HUDEP-2 (cell line): ENCODE measurements at regions not wholly inside any gene's neighbourhood (a gene's known extent, or its start where the extent isn't known, plus 50 kb on each side); places are given as distances from the start of the nearest gene placed in this dataset.
"Not testable (repeated sequence)": the region's sequence is repeated elsewhere in the genome, so short reads cannot be mapped to it uniquely, and the experiment has no call there.

ENCODE experiments used
- DNase-seq, 76 experiments: peaks; one replicate each; lab custom pipeline; 2025; ENCODE audit not compliant: unreplicated experiment in 76 of 76; lab: John Stamatoyannopoulos, UW

DNA sequence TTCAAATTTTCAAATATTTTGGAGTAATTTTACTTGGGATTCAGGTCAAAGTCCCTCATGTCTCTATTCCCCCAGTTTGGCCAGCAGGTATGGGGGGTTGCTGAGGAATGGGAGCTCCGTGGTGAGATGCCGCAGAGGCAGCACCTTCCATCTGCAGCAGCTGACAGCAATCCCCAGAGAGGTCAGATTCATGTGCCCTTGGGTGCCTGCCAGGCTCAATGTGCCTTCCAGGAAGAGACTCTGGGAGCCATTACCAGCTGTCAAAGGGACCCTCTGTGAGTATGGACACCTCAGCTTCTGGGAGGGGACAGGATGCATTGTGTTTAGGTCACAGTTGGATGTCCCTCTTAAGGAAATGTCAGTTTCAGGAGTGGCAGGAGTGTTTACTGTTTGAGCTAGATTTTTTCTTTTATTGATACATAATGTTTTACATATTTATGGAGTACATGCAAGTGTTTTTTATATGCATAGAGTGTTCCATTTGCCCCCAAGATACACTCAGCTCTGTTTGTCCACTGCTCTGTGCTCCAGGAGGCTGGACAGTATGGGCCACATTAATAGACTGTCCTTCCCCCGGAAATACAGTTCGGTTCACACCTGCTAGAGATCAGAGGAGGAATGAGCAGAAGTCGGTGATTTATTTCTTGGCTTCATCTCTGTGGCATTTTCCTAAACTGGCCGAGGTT is 75.3 kb upstream of the GRB10 start:
- no peak for DNase-seq

GRCh38 chr7:50856806-50857205 is 74.1 kb upstream of the GRB10 start:
- DNase-seq: no peak

GRCh38 chr7:50856231-50856630 is 73.5 kb upstream of the GRB10 start:
- DNase-seq: no peak

DNA sequence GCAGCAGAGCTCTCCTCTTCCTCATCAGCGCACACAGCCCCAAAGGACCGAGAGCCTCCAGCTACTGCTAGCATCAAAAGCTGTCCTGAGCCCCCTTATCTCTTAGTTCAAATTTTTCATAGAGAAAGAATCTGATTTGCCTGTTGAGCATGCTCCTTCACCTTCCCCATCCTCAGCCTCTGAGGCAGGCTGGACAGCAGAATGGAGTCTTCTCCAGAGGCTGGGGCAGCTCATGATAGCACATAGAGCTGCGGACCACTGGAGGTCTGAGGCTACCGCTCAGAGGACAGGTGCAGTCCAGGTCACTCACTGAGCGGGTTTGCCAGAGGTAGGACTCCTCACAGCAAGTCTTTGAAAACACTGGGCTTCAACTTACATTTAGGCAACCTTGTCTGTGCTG is 72.8 kb upstream of the GRB10 start:
- no peak for DNase-seq

GRCh38 chr7:50854831-50855230 is 72.1 kb upstream of the GRB10 start:
- DNase-seq: no peak

GRCh38 chr7:50854247-50854646 is 71.6 kb upstream of the GRB10 start:
- DNase-seq: no peak

GRCh38 chr7:50853311-50853710 is 70.6 kb upstream of the GRB10 start:
- no peak for DNase-seq

DNA sequence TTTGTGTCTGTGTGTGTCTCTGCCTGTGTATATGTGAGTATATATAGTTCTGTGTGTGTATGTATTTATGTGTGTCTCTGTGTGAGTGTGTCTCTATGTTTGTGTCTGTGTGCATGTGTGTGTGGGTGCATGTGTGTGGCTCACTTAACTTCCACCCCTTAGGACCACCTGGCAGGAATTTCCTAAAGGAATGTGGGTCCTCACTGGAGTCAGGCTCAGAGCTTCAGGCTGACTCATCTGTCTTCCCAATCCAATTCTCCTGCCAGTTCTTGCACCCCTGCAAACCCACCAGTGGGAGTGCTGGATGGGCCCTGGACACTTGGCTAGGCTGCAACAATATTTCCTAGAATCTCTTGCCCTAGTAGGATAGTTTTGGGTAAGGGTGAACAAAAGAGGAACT is 70.2 kb upstream of the GRB10 start:
- DNase-seq: no peak

DNA sequence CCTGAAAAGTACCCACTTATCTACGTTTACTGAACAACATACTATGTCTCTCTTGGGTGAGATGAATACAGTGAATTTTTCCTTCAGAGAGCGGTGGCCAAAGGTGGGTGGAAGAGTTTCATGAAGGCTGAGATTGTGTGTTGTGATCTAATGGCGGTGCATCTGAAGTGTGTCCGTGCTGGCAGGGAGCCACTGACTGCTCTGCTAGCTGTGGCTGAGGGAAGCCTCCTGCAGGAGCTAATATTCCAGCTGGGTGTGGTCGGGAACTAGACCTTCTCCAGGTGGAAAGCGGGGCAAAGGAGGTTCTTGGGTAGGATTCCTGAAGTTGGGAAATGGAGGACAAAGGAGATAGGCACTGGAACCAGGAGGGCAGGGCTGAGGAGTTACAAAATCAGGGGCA is 69.2 kb upstream of the GRB10 start:
- DNase-seq: no peak

GRCh38 chr7:50851451-50851850 is 68.8 kb upstream of the GRB10 start:
- DNase-seq: no peak

DNA sequence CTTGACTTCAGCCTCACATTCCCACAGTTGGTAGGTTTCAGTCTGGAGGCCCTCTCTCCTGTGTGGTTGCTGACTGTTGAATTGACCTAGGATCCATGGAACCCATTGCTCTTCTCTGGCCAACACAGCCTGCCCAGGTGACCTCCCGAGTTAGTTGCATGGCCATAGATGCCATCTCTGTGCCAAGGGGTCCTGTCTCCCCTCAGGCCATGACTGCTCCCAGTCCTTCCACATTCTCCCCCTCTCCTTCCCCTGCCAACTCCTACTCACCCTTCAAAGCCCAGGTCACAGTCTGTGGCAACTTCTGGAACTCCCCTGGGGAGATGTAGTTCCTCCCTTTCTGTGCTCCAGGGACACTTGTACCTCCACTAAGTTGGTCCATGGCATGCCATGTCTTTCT is 67.3 kb upstream of the GRB10 start:
- no peak for DNase-seq

DNA sequence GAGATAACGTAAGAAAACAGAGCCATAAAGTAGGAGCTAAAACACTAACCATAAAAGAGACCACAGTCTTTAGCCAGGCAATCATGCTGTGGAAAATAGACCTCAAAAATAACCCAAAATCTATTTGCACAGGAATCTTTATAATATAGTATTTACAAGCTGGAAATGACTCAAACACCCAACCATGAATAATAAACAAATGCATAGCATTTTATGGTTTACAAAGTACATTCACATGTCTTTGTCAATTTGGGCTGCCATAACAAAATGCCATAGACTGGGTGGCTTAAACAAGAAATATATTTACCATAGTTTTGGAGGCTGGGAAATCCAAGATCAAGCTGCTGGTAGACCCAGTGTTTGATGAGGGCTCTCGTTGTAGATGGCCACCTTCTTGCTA is 65.5 kb upstream of the GRB10 start:
- no peak for DNase-seq

GRCh38 chr7:50844861-50845260 is 62.2 kb upstream of the GRB10 start:
- DNase-seq: not testable (repeated sequence)

GRCh38 chr7:50842041-50842440 is 59.3 kb upstream of the GRB10 start:
- DNase-seq: no peak

DNA sequence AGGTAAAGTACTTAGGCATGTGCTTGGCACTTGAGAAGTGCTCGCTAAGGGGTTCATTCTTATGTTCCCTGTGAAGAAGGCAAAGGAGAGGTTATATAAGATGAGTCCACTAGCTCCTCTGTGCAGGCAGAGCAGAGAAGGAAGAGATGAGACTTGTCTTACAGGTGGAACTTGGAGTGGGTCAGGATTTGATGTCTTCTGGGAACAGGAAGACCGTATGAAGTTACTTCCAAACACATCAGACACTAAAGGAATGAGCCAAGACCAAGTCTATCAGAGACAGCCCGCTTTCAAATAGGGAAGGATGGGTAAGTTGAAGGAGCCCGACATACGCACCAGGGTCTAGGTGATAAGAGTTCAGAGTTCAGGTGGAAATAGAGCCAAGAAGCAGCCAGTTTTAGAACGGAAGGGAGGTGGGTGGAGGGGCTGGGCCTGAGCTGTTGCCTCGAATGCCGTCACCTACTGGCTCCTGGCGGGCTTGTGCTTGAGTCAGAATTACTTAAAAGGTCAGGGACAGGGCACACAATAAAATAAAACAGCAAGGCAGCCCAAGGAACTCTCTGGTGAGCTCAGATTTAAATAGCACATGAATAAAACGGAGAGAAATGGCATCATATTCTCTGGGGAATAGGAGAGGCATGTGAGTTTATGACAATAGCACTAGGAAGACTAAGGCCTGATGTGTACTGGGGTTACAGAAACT is 56.1 kb upstream of the GRB10 start:
- DNase-seq: no peak

- no peak for DNase-seq
Observed at GRCh38 chr7:50837965-50838364, 55.3 kb upstream of the GRB10 start.

- DNase-seq: no peak
Observed at GRCh38 chr7:50836646-50837045, 54.0 kb upstream of the GRB10 start.

DNA sequence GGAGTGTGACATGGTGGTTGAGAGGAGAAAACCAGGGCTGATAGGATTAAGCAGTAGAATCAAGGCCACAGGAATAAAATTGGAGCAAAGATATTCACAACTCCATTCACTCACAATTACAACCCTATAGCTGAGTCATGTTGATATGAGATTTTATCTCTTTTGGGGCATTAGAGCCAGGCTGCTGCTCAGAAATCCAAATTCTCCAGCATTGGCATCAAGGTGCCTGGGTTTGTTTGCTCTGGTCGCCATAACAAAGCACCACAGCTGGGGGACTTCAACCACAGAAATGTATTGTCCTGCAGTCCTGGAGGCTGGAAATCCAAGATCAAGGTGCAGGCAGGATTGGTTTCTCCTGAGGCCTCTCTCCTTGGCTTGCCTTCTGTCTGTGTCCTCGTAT is 52.5 kb upstream of the GRB10 start:
- DNase-seq: no peak

DNA sequence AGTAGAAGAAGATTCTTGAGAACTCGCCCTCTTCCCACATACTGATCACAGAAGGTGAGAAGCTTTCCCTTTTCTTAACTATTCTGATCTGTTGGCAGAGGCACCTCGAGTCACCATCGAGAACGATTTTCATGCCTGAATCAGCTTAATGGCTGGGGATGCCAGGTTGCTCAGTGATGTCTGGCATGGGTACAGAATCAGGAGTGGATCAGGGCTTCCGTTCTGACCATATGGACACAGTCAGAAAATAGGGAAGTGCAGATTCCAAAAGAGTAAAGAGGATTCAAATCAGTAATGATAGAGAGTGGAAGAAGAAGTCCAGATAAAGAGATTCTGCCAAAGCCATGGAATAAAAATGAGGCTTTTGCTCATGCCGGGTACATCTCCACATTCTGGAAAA is 52.0 kb upstream of the GRB10 start:
- DNase-seq: no peak

GRCh38 chr7:50834031-50834535 is 51.4 kb upstream of the GRB10 start:
- no peak for DNase-seq

- DNase-seq: no peak
Observed at GRCh38 chr7:50832744-50833143, 50.0 kb upstream of the GRB10 start.
